Gastrocnemius medialis (tissue), 4 donors: ENCODE measurements at regions not wholly inside any gene's neighbourhood (a gene's known extent, or its start where the extent isn't known, plus 50 kb on each side); places are given as distances from the start of the nearest gene placed in this dataset.

Source experiments
- POLR2A ChIP-seq, 2 donors: fragments of 450-650 bp; IDR thresholded peaks; one replicate each; pipeline ENCODE4 v1.6.1; 2017; ENCODE audit warnings: antibody characterized with exemption in 2 of 2, mild to moderate bottlenecking in 2 of 2, moderate library complexity in 2 of 2
- TF ChIP-seq, protein P1 (sequence below), 5 experiments: fragments of 450-650 bp in 3 of 5; fragments of 200-600 bp in 2 of 5; sonication (generic) in 2 of 5; IDR thresholded peaks in 4 of 5; conservative IDR thresholded peaks in 1 of 5; 1 replicate in 4 of 5; 2 replicates in 1 of 5; pipeline ENCODE4 v1.5.1; 2016 to 2019; ENCODE audit warnings: antibody characterized with exemption in 5 of 5, mild to moderate bottlenecking in 3 of 5, moderate library complexity in 3 of 5

GRCh38 chr16:52070341-52071057 is 476.4 kb downstream of the TOX3 start:
- TF ChIP-seq, protein P1, sequence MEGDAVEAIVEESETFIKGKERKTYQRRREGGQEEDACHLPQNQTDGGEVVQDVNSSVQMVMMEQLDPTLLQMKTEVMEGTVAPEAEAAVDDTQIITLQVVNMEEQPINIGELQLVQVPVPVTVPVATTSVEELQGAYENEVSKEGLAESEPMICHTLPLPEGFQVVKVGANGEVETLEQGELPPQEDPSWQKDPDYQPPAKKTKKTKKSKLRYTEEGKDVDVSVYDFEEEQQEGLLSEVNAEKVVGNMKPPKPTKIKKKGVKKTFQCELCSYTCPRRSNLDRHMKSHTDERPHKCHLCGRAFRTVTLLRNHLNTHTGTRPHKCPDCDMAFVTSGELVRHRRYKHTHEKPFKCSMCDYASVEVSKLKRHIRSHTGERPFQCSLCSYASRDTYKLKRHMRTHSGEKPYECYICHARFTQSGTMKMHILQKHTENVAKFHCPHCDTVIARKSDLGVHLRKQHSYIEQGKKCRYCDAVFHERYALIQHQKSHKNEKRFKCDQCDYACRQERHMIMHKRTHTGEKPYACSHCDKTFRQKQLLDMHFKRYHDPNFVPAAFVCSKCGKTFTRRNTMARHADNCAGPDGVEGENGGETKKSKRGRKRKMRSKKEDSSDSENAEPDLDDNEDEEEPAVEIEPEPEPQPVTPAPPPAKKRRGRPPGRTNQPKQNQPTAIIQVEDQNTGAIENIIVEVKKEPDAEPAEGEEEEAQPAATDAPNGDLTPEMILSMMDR (IDR thresholded peaks at IDR 0.05 in 4 of 5, conservative IDR thresholded peaks at IDR 0.05 in 1 of 5): no peak
- no peak for TF ChIP-seq POLR2A (IDR thresholded peaks at IDR 0.05)
